ENCODE measurements at regions not wholly inside any gene's neighbourhood (a gene's known extent, or its start where the extent isn't known, plus 50 kb on each side); places are given as distances from the start of the nearest gene placed in this dataset.

GRCh38 chr2:145806546-145806945 is 1286.6 kb upstream of the ZEB2 start:
- TF ChIP-seq CTCF (conservative IDR thresholded peaks at IDR 0.05; ENCODE audit: low read depth in 2 of 2) (no peak), POLR2AphosphoS5 (IDR thresholded peaks at IDR 0.05; ENCODE audit: low read depth) (no peak), EZH2 (IDR thresholded peaks at IDR 0.05; ENCODE audit: low read depth, unreplicated experiment) (no peak)

Measured in GM23338 (cell line).